Sigmoid colon (tissue), 6 donors: ENCODE measurements at regions not wholly inside any gene's neighbourhood (a gene's known extent, or its start where the extent isn't known, plus 50 kb on each side); places are given as distances from the start of the nearest gene placed in this dataset.

Experiments
- DNase-seq: peaks from one replicate; pipeline ENCODE4 v3.0.0-alpha.2; 2019
- H3K27ac ChIP-seq, 4 donors: fragments of 200-600 bp; sonication (generic); one replicate each; pipeline ENCODE4 v1.5.1; 2016 to 2019; ENCODE audit warnings: mild to moderate bottlenecking in 1 of 4
- H3K27me3 ChIP-seq, 3 donors: fragments of 200-600 bp; sonication (generic); one replicate each; pipeline ENCODE4 v1.5.1; 2019; ENCODE audit warnings: mild to moderate bottlenecking in 1 of 3
- H3K36me3 ChIP-seq, 4 donors: fragments of 200-600 bp; sonication (generic); one replicate each; pipeline ENCODE4 v1.5.1; 2016 to 2019
- H3K4me1 ChIP-seq, 4 donors: fragments of 200-600 bp; sonication (generic); one replicate each; pipeline ENCODE4 v1.5.1; 2017 to 2019
- H3K4me3 ChIP-seq, 4 donors: fragments of 200-600 bp; sonication (generic); one replicate each; pipeline ENCODE4 v1.5.1; 2017 to 2019; ENCODE audit warnings: mild to moderate bottlenecking in 2 of 4, moderate library complexity in 1 of 4
- H3K9me3 ChIP-seq, 4 donors: fragments of 200-600 bp in 3 of 4; sonication (generic) in 3 of 4; one replicate each; pipeline versions ENCODE4 v1.5.1 to v1.6.1; 2013 to 2019
- CTCF ChIP-seq, 4 experiments: fragments of 450-650 bp in 3 of 4; fragments of 200-600 bp in 1 of 4; IDR thresholded peaks; one replicate each; pipeline ENCODE4 v1.5.1; 2016 to 2019; ENCODE audit warnings: antibody characterized with exemption in 4 of 4, mild to moderate bottlenecking in 3 of 4, moderate library complexity in 2 of 4
- EP300 ChIP-seq, 4 donors: sonication (generic); formaldehyde crosslinking; IDR thresholded peaks; one replicate each; pipeline ENCODE4 v1.6.1; 2017; ENCODE audit warnings: antibody characterized with exemption in 4 of 4
- POLR2A ChIP-seq, 2 donors: fragments of 450-650 bp; IDR thresholded peaks; one replicate each; pipeline ENCODE4 v1.6.1; 2016; ENCODE audit warnings: antibody characterized with exemption in 2 of 2, mild to moderate bottlenecking in 2 of 2, moderate library complexity in 2 of 2
- POLR2AphosphoS5 ChIP-seq, 4 donors: sonication (generic); formaldehyde crosslinking; IDR thresholded peaks; one replicate each; pipeline ENCODE4 v1.6.1; 2017; ENCODE audit warnings: antibody characterized with exemption in 4 of 4
- whole genome bisulfite sequencing, 2 donors: extraction: QIAGEN DNeasy Blood & Tissue Kit; methylation state at CpG; one replicate each; pipeline ENCODE4 v1.1.7; 2013; 5-methylcytosine and 5-hydroxymethylcytosine counted together
- intact Hi-C: fragments of 100-400 bp; cut with DNase I; formaldehyde crosslinking; loops from one replicate; pipeline ENCODE4 v1.15.1; 2023
- donor health status: healthy with polysubstance abuse.
- donor health status: healthy.

- WGBS, 2 donors: 92 to 93% methylated on average over 7 of the region's 7 CpGs
- intact Hi-C loops: loop anchor here (2.0 to 5.0 kb wide), 2 partner anchors 59 to 71 kb away; partner anchors contain the start of gene GLI2
- H3K36me3 ChIP-seq: no peaks in the 10 kb centered on the region
- H3K4me1 ChIP-seq: peaks cover 0 to 20% (median 19%) of the 10 kb centered on the region in 4 donors
- TF ChIP-seq POLR2A (IDR thresholded peaks at IDR 0.05) (no peak), CTCF (IDR thresholded peaks at IDR 0.05) (no peak)
- H3K27ac ChIP-seq: no peak overlapping the region
- H3K27me3 ChIP-seq: no peaks in the 10 kb centered on the region
- DNase-seq: no peak
- no peak overlapping the region for H3K4me3 ChIP-seq
- H3K9me3 ChIP-seq: no peaks in the 10 kb centered on the region
Observed at GRCh38 chr2:120796094-120796493, 60.4 kb downstream of the GLI2 start.

GRCh38 chr2:120797421-120798221, 62.0 kb downstream of the GLI2 start:
- H3K27ac ChIP-seq: peak overlapping the region; percentile 1 to 76 (median 72)
- H3K36me3 ChIP-seq: no peaks in the 10 kb centered on the region
- H3K4me1 ChIP-seq: peaks cover 0 to 32% (median 29%) of the 10 kb centered on the region in 4 donors
- H3K27me3 ChIP-seq: no peaks in the 10 kb centered on the region
- TF ChIP-seq POLR2A (IDR thresholded peaks at IDR 0.05) (no peak), POLR2AphosphoS5 (IDR thresholded peaks at IDR 0.05) (peak in 3 of 4 donors; percentile 10 to 24 (median 11))
- intact Hi-C loops: loop anchor here (2.0 to 5.0 kb wide), 2 partner anchors 60 to 69 kb away; partner anchors contain the start of gene GLI2
- 81% methylated on average over 19 of the region's 19 CpGs for WGBS, 2 donors
- peak; percentile 87 for DNase-seq
- no peaks in the 10 kb centered on the region for H3K9me3 ChIP-seq
- peak overlapping the region in 2 of 4 donors; percentile 16 to 24 for H3K4me3 ChIP-seq

DNA sequence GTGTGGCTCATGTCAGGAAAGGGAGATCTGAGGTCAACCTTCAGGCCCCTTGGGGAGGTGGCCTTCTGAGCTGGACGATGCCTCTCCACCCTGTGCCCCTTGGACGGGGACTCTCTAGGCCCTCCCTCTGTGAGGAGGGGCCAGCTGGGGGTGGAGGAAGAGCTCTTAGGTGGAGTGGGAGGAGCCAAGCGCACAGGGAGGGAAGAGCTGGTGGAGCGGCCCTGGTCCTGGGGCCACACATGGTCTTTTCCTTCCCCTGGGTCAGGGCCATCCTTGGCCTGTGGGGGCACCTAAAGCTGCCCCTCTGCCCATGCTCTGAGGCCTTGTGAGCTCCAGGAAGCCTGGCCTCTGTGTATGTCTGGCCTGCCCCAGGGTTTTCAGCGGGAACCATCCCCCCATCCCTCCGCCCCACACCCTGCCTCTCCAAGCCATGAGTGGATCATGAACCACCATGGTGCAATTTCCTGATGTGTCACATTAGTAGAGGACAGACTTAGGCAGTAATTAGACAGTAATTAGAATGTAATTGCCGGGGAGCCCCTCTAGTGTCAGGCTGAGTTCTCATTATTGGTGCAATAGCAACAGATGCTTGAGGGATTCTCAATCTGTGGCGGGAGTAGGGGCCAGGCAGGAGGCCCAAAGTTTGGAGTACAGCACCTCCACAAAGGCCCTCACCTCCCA, 63.0 kb downstream of the GLI2 start:
- WGBS, 2 donors: 65 to 75% methylated on average over 8 of the region's 8 CpGs
- TF ChIP-seq EP300 (IDR thresholded peaks at IDR 0.05) (no peak), CTCF (IDR thresholded peaks at IDR 0.05) (no peak), POLR2A (IDR thresholded peaks at IDR 0.05) (no peak), POLR2AphosphoS5 (IDR thresholded peaks at IDR 0.05) (no peak)
- no peak for DNase-seq
- Histone ChIP-seq H3K27ac (peak overlapping the region; percentile 1 to 76 (median 72)), H3K9me3 (no peaks in the 10 kb centered on the region), H3K4me1 (peaks cover 0 to 41% (median 35%) of the 10 kb centered on the region in 4 donors), H3K27me3 (no peaks in the 10 kb centered on the region), H3K4me3 (no peak overlapping the region), H3K36me3 (no peaks in the 10 kb centered on the region)
- intact Hi-C loops: loop anchor here (5.0 kb wide), 1 partner anchor 61 kb away; the partner anchor contains the start of gene GLI2

DNA sequence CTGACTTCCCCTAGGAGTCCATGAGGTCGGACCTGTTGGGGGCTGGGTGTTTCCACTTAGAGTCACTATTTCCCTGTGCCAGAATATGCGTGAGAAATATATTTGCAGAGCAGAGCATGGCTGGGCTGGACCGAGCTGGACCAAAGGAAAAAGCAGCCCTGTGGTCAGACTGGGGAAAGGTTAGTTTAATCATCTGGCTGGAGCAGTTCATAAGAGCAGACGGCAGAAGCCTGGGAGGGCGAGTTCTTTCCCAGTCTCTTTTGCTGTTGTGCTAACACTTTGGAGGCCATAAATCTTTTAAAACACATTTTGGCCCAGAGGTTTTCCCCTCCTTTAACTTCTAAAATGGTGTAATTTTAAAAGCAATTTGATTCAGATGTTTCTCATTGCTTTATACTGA, 66.5 kb downstream of the GLI2 start:
- DNase-seq: peak; percentile 83
- Histone ChIP-seq H3K4me1 (peaks cover 0 to 74% (median 65%) of the 10 kb centered on the region in 4 donors), H3K36me3 (no peaks in the 10 kb centered on the region), H3K4me3 (no peak overlapping the region), H3K9me3 (no peaks in the 10 kb centered on the region), H3K27ac (peak overlapping the region in 3 of 4 donors; percentile 14 to 60 (median 40)), H3K27me3 (no peaks in the 10 kb centered on the region)
- intact Hi-C loops: no loop called here
- WGBS, 2 donors: 74 to 85% methylated on average over 5 of the region's 5 CpGs
- TF ChIP-seq EP300 (IDR thresholded peaks at IDR 0.05) (no peak), POLR2A (IDR thresholded peaks at IDR 0.05) (no peak), POLR2AphosphoS5 (IDR thresholded peaks at IDR 0.05) (peak in 1 of 4 donors; percentile 13), CTCF (IDR thresholded peaks at IDR 0.05) (no peak)

DNA sequence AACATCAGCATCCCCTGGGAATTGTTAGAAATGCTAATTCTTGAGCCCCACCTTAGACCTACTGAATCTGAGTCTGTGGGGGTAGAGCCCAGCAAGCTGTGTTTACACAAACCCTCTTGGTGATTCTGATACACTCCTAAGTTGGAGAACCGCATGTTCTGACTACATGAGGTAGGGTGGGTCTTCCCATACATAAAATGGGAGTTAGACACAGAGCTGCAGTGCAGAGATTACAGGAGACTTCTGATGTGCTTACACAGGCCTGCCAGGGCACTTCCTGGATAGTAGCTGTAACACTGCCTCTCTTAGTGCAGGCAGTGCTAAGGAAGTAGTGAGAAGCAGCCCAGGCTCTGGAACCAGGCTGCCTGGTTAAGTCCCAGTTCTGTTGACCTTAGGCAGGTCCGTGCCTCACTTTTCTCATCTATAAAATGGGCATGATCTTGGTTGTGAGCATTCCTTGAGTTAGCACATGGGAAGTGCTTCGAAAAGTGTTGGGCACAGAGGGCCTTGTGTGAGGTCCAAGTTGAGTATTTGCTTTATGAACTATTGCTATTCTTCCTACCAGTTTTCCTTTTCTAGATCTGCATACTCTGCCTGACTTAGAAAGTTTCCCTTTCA, 67.3 kb downstream of the GLI2 start:
- Histone ChIP-seq H3K4me3 (no peak overlapping the region), H3K36me3 (no peaks in the 10 kb centered on the region), H3K27me3 (no peaks in the 10 kb centered on the region), H3K4me1 (peaks cover 0 to 71% (median 62%) of the 10 kb centered on the region in 4 donors), H3K27ac (peak overlapping the region; percentile 25 to 60 (median 36)), H3K9me3 (no peaks in the 10 kb centered on the region)
- WGBS, 2 donors: 72 to 74% methylated on average over 3 of the region's 3 CpGs
- intact Hi-C loops: no loop called here
- TF ChIP-seq POLR2AphosphoS5 (IDR thresholded peaks at IDR 0.05): no peak
- no peak for TF ChIP-seq POLR2A (IDR thresholded peaks at IDR 0.05)
- TF ChIP-seq EP300 (IDR thresholded peaks at IDR 0.05): no peak
- no peak for TF ChIP-seq CTCF (IDR thresholded peaks at IDR 0.05)
- DNase-seq: no peak
